ENCODE measurements at regions not wholly inside any gene's neighbourhood (a gene's known extent, or its start where the extent isn't known, plus 50 kb on each side); places are given as distances from the start of the nearest gene placed in this dataset.
"Not testable (repeated sequence)": the region's sequence is repeated elsewhere in the genome, so short reads cannot be mapped to it uniquely, and the experiment has no call there.

- TF ChIP-seq CTCF (IDR thresholded peaks at IDR 0.05; ENCODE audit: control extremely low read depth in 1 of 3, insufficient read depth in 1 of 3, low read depth in 1 of 3, low read length in 3 of 3); EZH2 (IDR thresholded peaks at IDR 0.05; ENCODE audit: low read depth, low read length, severe bottlenecking); CHD2 (IDR thresholded peaks at IDR 0.05; ENCODE audit: low read length); KDM1A (IDR thresholded peaks at IDR 0.05; ENCODE audit: borderline replicate concordance, low read length); RAD21 (IDR thresholded peaks at IDR 0.05 in 1 of 2, conservative IDR thresholded peaks at IDR 0.05 in 1 of 2; ENCODE audit: low read depth in 2 of 2, low read length in 2 of 2): not testable (repeated sequence)
Observed at GRCh38 chr1:22336696-22337545, 114.7 kb upstream of the ZBTB40 start.

Measured in H1 (cell line).